RWPE2 (cell line): ENCODE measurements at regions not wholly inside any gene's neighbourhood (a gene's known extent, or its start where the extent isn't known, plus 50 kb on each side); places are given as distances from the start of the nearest gene placed in this dataset.

Experiments used
- ATAC-seq: fragments of 200-7000 bp; cut with Tn5 transposase; 3 replicates; pipeline ENCODE4 v1.9.1; 2021; ENCODE audit warnings: low read depth
- DNase-seq: peaks from one replicate; pipeline ENCODE4 v3.0.0-alpha.2; 2020; ENCODE audit warnings: low spot score
- H3K27ac ChIP-seq: fragments of 450-650 bp; 2 replicates; pipeline ENCODE4 v1.5.1; 2017; ENCODE audit warnings: mild to moderate bottlenecking; ENCODE audit not compliant: poor library complexity, severe bottlenecking
- H3K27me3 ChIP-seq: fragments of 250-450 bp; sonication (Bioruptor Pico); 2 replicates; pipeline ENCODE4 v1.5.1; 2021; ENCODE audit warnings: mild to moderate bottlenecking, moderate library complexity; ENCODE audit not compliant: insufficient read depth, poor library complexity, severe bottlenecking
- H3K36me3 ChIP-seq: fragments of 250-450 bp; sonication (Bioruptor Pico); 2 replicates; pipeline ENCODE4 v1.5.1; 2020; ENCODE audit warnings: low read depth, mild to moderate bottlenecking, moderate library complexity
- H3K4me1 ChIP-seq: fragments of 250-450 bp; sonication (Bioruptor Pico); 2 replicates; pipeline ENCODE4 v1.5.1; 2021; ENCODE audit warnings: mild to moderate bottlenecking, moderate library complexity; ENCODE audit not compliant: insufficient read depth, poor library complexity, severe bottlenecking
- H3K4me3 ChIP-seq: fragments of 250-450 bp; sonication (Bioruptor Pico); 2 replicates; pipeline ENCODE4 v1.5.1; 2021; ENCODE audit warnings: mild to moderate bottlenecking, moderate library complexity; ENCODE audit not compliant: severe bottlenecking
- H3K9me3 ChIP-seq: fragments of 250-450 bp; sonication (Bioruptor Pico); 2 replicates; pipeline ENCODE4 v1.5.1; 2021; ENCODE audit warnings: mild to moderate bottlenecking, moderate library complexity; ENCODE audit not compliant: severe bottlenecking
- TF ChIP-seq, protein P1 (sequence below): fragments of 450-650 bp; IDR thresholded peaks from one replicate; pipeline ENCODE4 v1.5.1; 2017; ENCODE audit warnings: mild to moderate bottlenecking, moderate library complexity; ENCODE audit not compliant: poor library complexity, severe bottlenecking

DNA sequence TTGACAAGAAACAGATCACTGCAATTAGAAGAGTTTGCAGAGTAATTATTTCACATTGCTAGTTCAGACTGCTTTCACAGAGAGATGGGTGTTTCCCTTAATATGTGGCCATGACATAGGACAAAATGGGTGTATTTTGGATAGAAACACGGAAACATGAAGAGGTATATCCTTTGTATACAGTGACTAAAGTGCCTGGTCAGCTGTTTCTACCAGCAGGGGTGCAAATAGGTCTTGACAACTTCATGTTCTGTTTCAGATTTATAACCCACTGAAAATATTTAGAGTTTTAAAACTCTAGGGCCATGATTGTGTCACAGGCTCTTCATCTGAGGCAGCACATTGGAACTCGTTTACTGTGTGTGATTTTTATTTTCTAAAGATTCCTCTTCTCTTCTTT, 357.1 kb upstream of the TNP1 start:
- Histone ChIP-seq H3K9me3 (no peaks in the 10 kb centered on the region), H3K4me1 (peaks cover 6% of the 10 kb centered on the region), H3K4me3 (no peak overlapping the region), H3K27me3 (no peaks in the 10 kb centered on the region), H3K36me3 (no peaks in the 10 kb centered on the region), H3K27ac (no peak overlapping the region)
- no peak for ATAC-seq
- TF ChIP-seq, protein P1, sequence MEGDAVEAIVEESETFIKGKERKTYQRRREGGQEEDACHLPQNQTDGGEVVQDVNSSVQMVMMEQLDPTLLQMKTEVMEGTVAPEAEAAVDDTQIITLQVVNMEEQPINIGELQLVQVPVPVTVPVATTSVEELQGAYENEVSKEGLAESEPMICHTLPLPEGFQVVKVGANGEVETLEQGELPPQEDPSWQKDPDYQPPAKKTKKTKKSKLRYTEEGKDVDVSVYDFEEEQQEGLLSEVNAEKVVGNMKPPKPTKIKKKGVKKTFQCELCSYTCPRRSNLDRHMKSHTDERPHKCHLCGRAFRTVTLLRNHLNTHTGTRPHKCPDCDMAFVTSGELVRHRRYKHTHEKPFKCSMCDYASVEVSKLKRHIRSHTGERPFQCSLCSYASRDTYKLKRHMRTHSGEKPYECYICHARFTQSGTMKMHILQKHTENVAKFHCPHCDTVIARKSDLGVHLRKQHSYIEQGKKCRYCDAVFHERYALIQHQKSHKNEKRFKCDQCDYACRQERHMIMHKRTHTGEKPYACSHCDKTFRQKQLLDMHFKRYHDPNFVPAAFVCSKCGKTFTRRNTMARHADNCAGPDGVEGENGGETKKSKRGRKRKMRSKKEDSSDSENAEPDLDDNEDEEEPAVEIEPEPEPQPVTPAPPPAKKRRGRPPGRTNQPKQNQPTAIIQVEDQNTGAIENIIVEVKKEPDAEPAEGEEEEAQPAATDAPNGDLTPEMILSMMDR: no peak
- no peak for DNase-seq

DNA sequence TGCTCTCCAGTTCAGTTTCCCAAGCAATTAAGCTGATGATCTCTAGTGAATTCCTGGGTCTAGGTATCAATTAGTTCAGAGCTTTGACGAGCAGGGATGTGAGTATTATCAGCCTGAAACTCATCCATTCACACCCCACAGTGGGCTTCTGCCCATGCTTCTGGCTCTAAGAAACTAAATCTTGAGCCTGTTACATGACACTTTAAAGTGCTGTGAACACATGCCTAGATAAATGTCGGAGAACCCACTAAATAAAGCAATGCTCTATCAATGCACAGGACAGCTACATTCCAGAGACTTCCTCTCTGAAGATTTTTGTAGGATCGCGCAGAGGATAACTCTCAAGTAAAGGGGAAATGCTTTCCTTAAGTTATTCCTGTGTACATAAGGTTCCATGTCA, 356.5 kb upstream of the TNP1 start:
- Histone ChIP-seq H3K27ac (no peak overlapping the region), H3K4me1 (peaks cover 6% of the 10 kb centered on the region), H3K27me3 (no peaks in the 10 kb centered on the region), H3K4me3 (no peak overlapping the region), H3K9me3 (no peaks in the 10 kb centered on the region), H3K36me3 (no peaks in the 10 kb centered on the region)
- DNase-seq: no peak
- TF ChIP-seq, protein P1: no peak
- no peak for ATAC-seq

DNA sequence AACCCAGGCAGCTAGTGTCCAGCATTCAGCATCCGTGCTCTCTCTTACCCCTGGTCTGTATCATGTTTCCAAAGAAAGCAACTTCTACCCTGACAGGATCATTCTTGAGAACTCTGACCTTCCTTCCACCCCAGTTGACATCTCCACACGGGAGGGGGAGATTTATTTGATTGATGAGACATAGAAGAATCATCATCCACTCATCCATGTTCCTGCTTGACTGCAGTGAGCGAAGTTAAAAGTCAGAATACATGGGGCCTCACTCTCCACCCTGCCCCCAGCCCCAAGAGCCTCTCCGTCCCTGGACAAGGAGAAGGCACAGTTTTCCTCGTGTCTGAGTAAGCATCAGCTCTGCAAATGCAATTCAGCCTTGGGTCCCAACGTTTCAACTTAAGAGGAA, 356.0 kb upstream of the TNP1 start:
- no peaks in the 10 kb centered on the region for H3K27me3 ChIP-seq
- ATAC-seq: peak; percentile 60; the same call in 2 of the 3 replicates

GRCh38 chr2:217208867-217209266, 349.0 kb upstream of the TNP1 start:
- H3K4me1 ChIP-seq: no peaks in the 10 kb centered on the region
- DNase-seq (no peak), ATAC-seq (no peak)
- H3K36me3 ChIP-seq: no peaks in the 10 kb centered on the region
- H3K27me3 ChIP-seq: no peaks in the 10 kb centered on the region
- TF ChIP-seq, protein P1: no peak
- H3K9me3 ChIP-seq: no peaks in the 10 kb centered on the region
- H3K27ac ChIP-seq: no peak overlapping the region
- no peak overlapping the region for H3K4me3 ChIP-seq

More for the DNA sequence above, 356.0 kb upstream of the TNP1 start:
- peaks cover 6% of the 10 kb centered on the region for H3K4me1 ChIP-seq
- no peak for DNase-seq
- no peaks in the 10 kb centered on the region for H3K36me3 ChIP-seq
- no peak overlapping the region for H3K27ac ChIP-seq
- no peak overlapping the region for H3K4me3 ChIP-seq
- no peaks in the 10 kb centered on the region for H3K9me3 ChIP-seq
- TF ChIP-seq, protein P1: no peak

- Histone ChIP-seq H3K27me3 (no peaks in the 10 kb centered on the region), H3K36me3 (no peaks in the 10 kb centered on the region), H3K9me3 (no peaks in the 10 kb centered on the region), H3K4me3 (no peak overlapping the region), H3K27ac (no peak overlapping the region), H3K4me1 (no peaks in the 10 kb centered on the region)
- DNase-seq (no peak), ATAC-seq (no peak)
- TF ChIP-seq, protein P1: no peak
Measured at GRCh38 chr2:217207699-217208010, 347.8 kb upstream of the TNP1 start.
